ENCODE measurements at regions not wholly inside any gene's neighbourhood (a gene's known extent, or its start where the extent isn't known, plus 50 kb on each side); places are given as distances from the start of the nearest gene placed in this dataset.

DNA sequence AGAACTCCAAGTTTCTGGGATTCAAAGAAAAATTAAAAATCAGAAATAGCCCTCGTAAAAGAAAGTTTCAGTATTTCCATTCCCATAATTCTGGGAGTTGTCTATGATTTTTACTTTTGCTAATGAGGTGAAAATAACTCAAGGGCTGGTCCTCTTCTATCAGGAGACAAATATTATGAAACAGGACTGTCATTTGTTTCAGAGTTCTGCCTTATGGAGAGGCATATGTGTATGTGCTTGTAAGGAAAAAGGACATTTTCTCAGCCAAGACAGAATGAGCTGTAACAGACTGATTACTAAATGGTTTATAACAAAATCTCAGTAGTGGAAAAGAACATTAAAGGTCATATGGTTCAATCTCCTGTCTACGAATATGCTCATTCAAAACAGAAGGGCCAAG, 59.0 kb upstream of the TAB3 start:
- TF ChIP-seq, protein P1, sequence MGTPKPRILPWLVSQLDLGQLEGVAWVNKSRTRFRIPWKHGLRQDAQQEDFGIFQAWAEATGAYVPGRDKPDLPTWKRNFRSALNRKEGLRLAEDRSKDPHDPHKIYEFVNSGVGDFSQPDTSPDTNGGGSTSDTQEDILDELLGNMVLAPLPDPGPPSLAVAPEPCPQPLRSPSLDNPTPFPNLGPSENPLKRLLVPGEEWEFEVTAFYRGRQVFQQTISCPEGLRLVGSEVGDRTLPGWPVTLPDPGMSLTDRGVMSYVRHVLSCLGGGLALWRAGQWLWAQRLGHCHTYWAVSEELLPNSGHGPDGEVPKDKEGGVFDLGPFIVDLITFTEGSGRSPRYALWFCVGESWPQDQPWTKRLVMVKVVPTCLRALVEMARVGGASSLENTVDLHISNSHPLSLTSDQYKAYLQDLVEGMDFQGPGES (IDR thresholded peaks at IDR 0.05), result no peak
- TF ChIP-seq, protein P2, sequence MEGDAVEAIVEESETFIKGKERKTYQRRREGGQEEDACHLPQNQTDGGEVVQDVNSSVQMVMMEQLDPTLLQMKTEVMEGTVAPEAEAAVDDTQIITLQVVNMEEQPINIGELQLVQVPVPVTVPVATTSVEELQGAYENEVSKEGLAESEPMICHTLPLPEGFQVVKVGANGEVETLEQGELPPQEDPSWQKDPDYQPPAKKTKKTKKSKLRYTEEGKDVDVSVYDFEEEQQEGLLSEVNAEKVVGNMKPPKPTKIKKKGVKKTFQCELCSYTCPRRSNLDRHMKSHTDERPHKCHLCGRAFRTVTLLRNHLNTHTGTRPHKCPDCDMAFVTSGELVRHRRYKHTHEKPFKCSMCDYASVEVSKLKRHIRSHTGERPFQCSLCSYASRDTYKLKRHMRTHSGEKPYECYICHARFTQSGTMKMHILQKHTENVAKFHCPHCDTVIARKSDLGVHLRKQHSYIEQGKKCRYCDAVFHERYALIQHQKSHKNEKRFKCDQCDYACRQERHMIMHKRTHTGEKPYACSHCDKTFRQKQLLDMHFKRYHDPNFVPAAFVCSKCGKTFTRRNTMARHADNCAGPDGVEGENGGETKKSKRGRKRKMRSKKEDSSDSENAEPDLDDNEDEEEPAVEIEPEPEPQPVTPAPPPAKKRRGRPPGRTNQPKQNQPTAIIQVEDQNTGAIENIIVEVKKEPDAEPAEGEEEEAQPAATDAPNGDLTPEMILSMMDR (IDR thresholded peaks at IDR 0.05 in 2 of 3, conservative IDR thresholded peaks at IDR 0.05 in 1 of 3; ENCODE audit: control insufficient read depth in 2 of 3, extremely low read depth in 1 of 3, insufficient read depth in 1 of 3, low read depth in 3 of 3, low read length in 3 of 3), result no peak
- no peak for TF ChIP-seq FOXK2 (IDR thresholded peaks at IDR 0.05)
- TF ChIP-seq ATF7 (IDR thresholded peaks at IDR 0.05; ENCODE audit: low read depth), result no peak
- no peak for TF ChIP-seq MEF2A (IDR thresholded peaks at IDR 0.05; ENCODE audit: insufficient read depth, low read depth, low read length)
- no peak for TF ChIP-seq RFX5 (IDR thresholded peaks at IDR 0.05; ENCODE audit: low read depth, low read length)
- TF ChIP-seq IKZF1 (conservative IDR thresholded peaks at IDR 0.05), result no peak
- TF ChIP-seq, protein P3, sequence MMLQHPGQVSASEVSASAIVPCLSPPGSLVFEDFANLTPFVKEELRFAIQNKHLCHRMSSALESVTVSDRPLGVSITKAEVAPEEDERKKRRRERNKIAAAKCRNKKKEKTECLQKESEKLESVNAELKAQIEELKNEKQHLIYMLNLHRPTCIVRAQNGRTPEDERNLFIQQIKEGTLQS (IDR thresholded peaks at IDR 0.05; ENCODE audit: borderline replicate concordance, extremely low read depth, low read depth, low read length), result no peak
- TF ChIP-seq, protein P4, sequence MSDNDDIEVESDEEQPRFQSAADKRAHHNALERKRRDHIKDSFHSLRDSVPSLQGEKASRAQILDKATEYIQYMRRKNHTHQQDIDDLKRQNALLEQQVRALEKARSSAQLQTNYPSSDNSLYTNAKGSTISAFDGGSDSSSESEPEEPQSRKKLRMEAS (IDR thresholded peaks at IDR 0.05; ENCODE audit: low read depth, low read length), result no peak
- no peak for TF ChIP-seq JUND (IDR thresholded peaks at IDR 0.05; ENCODE audit: low read depth, low read length)
- no peak for TF ChIP-seq ZNF274 (IDR thresholded peaks at IDR 0.05; ENCODE audit: insufficient read depth, insufficient read length)
- TF ChIP-seq POLR2A (IDR thresholded peaks at IDR 0.05; ENCODE audit: low read depth, low read length), result no peak
- TF ChIP-seq, protein P5, sequence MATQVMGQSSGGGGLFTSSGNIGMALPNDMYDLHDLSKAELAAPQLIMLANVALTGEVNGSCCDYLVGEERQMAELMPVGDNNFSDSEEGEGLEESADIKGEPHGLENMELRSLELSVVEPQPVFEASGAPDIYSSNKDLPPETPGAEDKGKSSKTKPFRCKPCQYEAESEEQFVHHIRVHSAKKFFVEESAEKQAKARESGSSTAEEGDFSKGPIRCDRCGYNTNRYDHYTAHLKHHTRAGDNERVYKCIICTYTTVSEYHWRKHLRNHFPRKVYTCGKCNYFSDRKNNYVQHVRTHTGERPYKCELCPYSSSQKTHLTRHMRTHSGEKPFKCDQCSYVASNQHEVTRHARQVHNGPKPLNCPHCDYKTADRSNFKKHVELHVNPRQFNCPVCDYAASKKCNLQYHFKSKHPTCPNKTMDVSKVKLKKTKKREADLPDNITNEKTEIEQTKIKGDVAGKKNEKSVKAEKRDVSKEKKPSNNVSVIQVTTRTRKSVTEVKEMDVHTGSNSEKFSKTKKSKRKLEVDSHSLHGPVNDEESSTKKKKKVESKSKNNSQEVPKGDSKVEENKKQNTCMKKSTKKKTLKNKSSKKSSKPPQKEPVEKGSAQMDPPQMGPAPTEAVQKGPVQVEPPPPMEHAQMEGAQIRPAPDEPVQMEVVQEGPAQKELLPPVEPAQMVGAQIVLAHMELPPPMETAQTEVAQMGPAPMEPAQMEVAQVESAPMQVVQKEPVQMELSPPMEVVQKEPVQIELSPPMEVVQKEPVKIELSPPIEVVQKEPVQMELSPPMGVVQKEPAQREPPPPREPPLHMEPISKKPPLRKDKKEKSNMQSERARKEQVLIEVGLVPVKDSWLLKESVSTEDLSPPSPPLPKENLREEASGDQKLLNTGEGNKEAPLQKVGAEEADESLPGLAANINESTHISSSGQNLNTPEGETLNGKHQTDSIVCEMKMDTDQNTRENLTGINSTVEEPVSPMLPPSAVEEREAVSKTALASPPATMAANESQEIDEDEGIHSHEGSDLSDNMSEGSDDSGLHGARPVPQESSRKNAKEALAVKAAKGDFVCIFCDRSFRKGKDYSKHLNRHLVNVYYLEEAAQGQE (IDR thresholded peaks at IDR 0.05; ENCODE audit: low read depth, low read length), result no peak
